Natural killer cell (primary cell): ENCODE measurements at regions not wholly inside any gene's neighbourhood (a gene's known extent, or its start where the extent isn't known, plus 50 kb on each side); places are given as distances from the start of the nearest gene placed in this dataset.

Source experiments
- ATAC-seq, 3 donors: fragments of 150-1000 bp in 2 of 3; fragments of 200-7000 bp in 1 of 3; cut with Tn5 transposase; 1 replicate in 1 of 3; 2 replicates in 2 of 3; pipeline ENCODE4 v1.10.0; 2021; ENCODE audit warnings: mild to moderate bottlenecking in 2 of 3, moderate library complexity in 2 of 3
- DNase-seq, 2 donors: peaks; one replicate each; pipeline versions ENCODE4 v3.0.0 to v3.0.0-alpha.2; 2013 to 2021; ENCODE audit warnings: mixed read lengths in 1 of 2
- H3K27ac ChIP-seq: one replicate; pipeline ENCODE4 v1.5.1; 2013; ENCODE audit warnings: mild to moderate bottlenecking, low read length
- H3K27me3 ChIP-seq: one replicate; pipeline ENCODE4 v1.6.1; 2013; ENCODE audit warnings: low read length; ENCODE audit not compliant: control insufficient read depth, insufficient read depth
- H3K36me3 ChIP-seq: one replicate; pipeline ENCODE4 v1.6.1; 2013; ENCODE audit warnings: low read length; ENCODE audit not compliant: control insufficient read depth, insufficient read depth
- H3K4me1 ChIP-seq: one replicate; pipeline ENCODE4 v1.6.1; 2013; ENCODE audit warnings: low read length; ENCODE audit not compliant: control insufficient read depth, insufficient read depth
- H3K4me3 ChIP-seq: one replicate; pipeline ENCODE4 v1.5.1; 2013; ENCODE audit warnings: low read length
- H3K9me3 ChIP-seq: one replicate; pipeline ENCODE4 v1.6.1; 2013; ENCODE audit warnings: low read length; ENCODE audit not compliant: control insufficient read depth, insufficient read depth
- H3K27ac Mint-ChIP-seq, 2 donors: one replicate each; pipeline ENCODE4 v1.8.0; 2022; ENCODE audit warnings: mild to moderate bottlenecking in 2 of 2, mixed read lengths in 2 of 2, moderate library complexity in 1 of 2
- H3K27me3 Mint-ChIP-seq, 2 donors: one replicate each; pipeline ENCODE4 v1.8.0; 2022; ENCODE audit warnings: low read depth in 2 of 2, mixed read lengths in 2 of 2
- H3K36me3 Mint-ChIP-seq: one replicate; pipeline ENCODE4 v1.8.0; 2022; ENCODE audit warnings: mixed read lengths
- H3K4me1 Mint-ChIP-seq, 2 donors: one replicate each; pipeline ENCODE4 v1.8.0; 2022; ENCODE audit warnings: mixed read lengths in 2 of 2
- H3K4me3 Mint-ChIP-seq: one replicate; pipeline ENCODE4 v1.8.0; 2022; ENCODE audit warnings: mild to moderate bottlenecking, moderate library complexity, mixed read lengths
- H3K9me3 Mint-ChIP-seq, 2 donors: one replicate each; pipeline ENCODE4 v1.8.0; 2022; ENCODE audit warnings: mixed read lengths in 2 of 2
- WGBS: methylation state at CpG from one replicate; pipeline ENCODE4 v1.1.7; 2013; ENCODE audit warnings: missing lambda C conversion rate; ENCODE audit not compliant: insufficient coverage; 5-methylcytosine and 5-hydroxymethylcytosine counted together
- intact Hi-C: fragments of 100-400 bp; cut with micrococcal nuclease; formaldehyde crosslinking; loops from one replicate; pipeline ENCODE4 v1.14.2; 2022
- TF ChIP-seq, protein P1 (sequence below): fragments of 200-600 bp; IDR thresholded peaks from one replicate; pipeline ENCODE4 v1.8.0; 2022; ENCODE audit warnings: antibody characterized with exemption

- H3K4me3 Mint-ChIP-seq, result no peak overlapping the region
- Histone ChIP-seq H3K27ac (no peak overlapping the region), H3K4me1 (no peaks in the 10 kb centered on the region), H3K4me3 (no peak overlapping the region), H3K36me3 (no peaks in the 10 kb centered on the region), H3K27me3 (no peaks in the 10 kb centered on the region), H3K9me3 (no peaks in the 10 kb centered on the region)
- H3K9me3 Mint-ChIP-seq, result peaks cover 14 to 21% of the 10 kb centered on the region in 2 donors
- H3K36me3 Mint-ChIP-seq, result no peaks in the 10 kb centered on the region
- no peaks in the 10 kb centered on the region for H3K27me3 Mint-ChIP-seq
- ATAC-seq (no peak), DNase-seq (no peak)
- intact Hi-C loops, result no loop called here
- TF ChIP-seq, protein P1, sequence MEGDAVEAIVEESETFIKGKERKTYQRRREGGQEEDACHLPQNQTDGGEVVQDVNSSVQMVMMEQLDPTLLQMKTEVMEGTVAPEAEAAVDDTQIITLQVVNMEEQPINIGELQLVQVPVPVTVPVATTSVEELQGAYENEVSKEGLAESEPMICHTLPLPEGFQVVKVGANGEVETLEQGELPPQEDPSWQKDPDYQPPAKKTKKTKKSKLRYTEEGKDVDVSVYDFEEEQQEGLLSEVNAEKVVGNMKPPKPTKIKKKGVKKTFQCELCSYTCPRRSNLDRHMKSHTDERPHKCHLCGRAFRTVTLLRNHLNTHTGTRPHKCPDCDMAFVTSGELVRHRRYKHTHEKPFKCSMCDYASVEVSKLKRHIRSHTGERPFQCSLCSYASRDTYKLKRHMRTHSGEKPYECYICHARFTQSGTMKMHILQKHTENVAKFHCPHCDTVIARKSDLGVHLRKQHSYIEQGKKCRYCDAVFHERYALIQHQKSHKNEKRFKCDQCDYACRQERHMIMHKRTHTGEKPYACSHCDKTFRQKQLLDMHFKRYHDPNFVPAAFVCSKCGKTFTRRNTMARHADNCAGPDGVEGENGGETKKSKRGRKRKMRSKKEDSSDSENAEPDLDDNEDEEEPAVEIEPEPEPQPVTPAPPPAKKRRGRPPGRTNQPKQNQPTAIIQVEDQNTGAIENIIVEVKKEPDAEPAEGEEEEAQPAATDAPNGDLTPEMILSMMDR, result no peak
- no peaks in the 10 kb centered on the region for H3K4me1 Mint-ChIP-seq
- 86% methylated on average over 2 of the region's 2 CpGs for WGBS
- H3K27ac Mint-ChIP-seq, result no peak overlapping the region
Measured at GRCh38 chr5:101440173-101440572, 537.1 kb upstream of the ST8SIA4 start.

DNA sequence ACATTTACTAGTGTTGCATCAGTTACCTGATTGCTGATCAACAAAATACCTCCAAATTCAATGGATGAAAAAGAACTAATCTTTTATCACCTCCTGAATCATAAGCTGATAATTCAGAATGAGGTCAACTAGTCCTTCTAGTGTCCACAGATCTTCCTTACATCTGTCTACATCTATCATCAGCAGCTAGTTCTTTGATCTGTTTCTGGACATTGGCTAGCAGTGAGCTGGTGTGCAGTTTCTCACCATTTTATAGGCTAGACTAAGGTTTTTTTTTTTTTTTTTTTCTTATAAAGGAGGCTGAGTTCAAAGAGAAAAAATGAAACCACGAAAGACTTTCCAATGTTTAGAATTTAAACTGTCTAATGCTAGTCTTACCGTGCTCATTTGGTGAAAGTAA lies 534.3 kb upstream of the ST8SIA4 start:
- DNase-seq (no peak), ATAC-seq (no peak)
- Mint-ChIP-seq H3K27me3 (no peaks in the 10 kb centered on the region), H3K9me3 (peaks cover 5 to 11% of the 10 kb centered on the region in 2 donors), H3K4me3 (no peak overlapping the region), H3K36me3 (no peaks in the 10 kb centered on the region), H3K4me1 (no peaks in the 10 kb centered on the region), H3K27ac (no peak overlapping the region)
- no peaks in the 10 kb centered on the region for H3K4me1 ChIP-seq
- H3K9me3 ChIP-seq, result no peaks in the 10 kb centered on the region
- no peak overlapping the region for H3K4me3 ChIP-seq
- TF ChIP-seq, protein P1, result no peak
- intact Hi-C loops, result no loop called here
- no peak overlapping the region for H3K27ac ChIP-seq
- H3K27me3 ChIP-seq, result no peaks in the 10 kb centered on the region
- 71% methylated on average over 2 of the region's 2 CpGs for WGBS
- H3K36me3 ChIP-seq, result no peaks in the 10 kb centered on the region

DNA sequence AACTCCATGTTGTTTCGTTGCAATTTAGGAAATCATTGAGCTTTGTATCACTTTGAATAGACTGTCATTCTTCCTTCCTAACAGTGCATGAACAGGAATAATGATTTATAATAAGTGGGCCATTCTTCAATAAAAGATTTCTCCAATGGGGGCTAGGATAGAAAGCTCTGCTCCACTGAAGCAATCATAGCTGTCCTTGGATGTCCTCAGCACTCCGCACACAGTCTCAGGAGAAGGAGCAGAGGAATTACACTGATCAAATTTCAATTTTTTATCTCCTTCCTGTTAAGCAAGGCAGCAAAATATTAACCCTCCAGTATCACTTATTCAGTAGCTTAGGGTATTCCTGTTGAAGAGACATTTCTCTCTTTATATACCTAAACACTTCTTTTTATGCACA lies 532.7 kb upstream of the ST8SIA4 start:
- H3K36me3 ChIP-seq, result no peaks in the 10 kb centered on the region
- H3K9me3 ChIP-seq, result no peaks in the 10 kb centered on the region
- no peak for ATAC-seq
- no peak overlapping the region for H3K27ac Mint-ChIP-seq
- TF ChIP-seq, protein P1, result no peak
- no peak overlapping the region for H3K4me3 Mint-ChIP-seq
- 75% methylated on average over 2 of the region's 2 CpGs for WGBS
- H3K4me1 ChIP-seq, result no peaks in the 10 kb centered on the region
- no peak overlapping the region for H3K4me3 ChIP-seq
- H3K27ac ChIP-seq, result no peak overlapping the region
- DNase-seq, result no peak
- no peaks in the 10 kb centered on the region for H3K4me1 Mint-ChIP-seq
- H3K27me3 Mint-ChIP-seq, result no peaks in the 10 kb centered on the region
- peaks cover 5 to 12% of the 10 kb centered on the region in 2 donors for H3K9me3 Mint-ChIP-seq
- intact Hi-C loops, result no loop called here
- no peaks in the 10 kb centered on the region for H3K36me3 Mint-ChIP-seq
- H3K27me3 ChIP-seq, result no peaks in the 10 kb centered on the region

- Histone ChIP-seq H3K9me3 (no peaks in the 10 kb centered on the region), H3K27me3 (no peaks in the 10 kb centered on the region), H3K36me3 (no peaks in the 10 kb centered on the region), H3K4me1 (no peaks in the 10 kb centered on the region), H3K4me3 (no peak overlapping the region), H3K27ac (no peak overlapping the region)
- 56% methylated on average over 1 of the region's 1 CpG for WGBS
- DNase-seq (no peak), ATAC-seq (no peak)
- H3K4me3 Mint-ChIP-seq, result no peak overlapping the region
- H3K27ac Mint-ChIP-seq, result no peak overlapping the region
- no peaks in the 10 kb centered on the region for H3K36me3 Mint-ChIP-seq
- H3K27me3 Mint-ChIP-seq, result no peaks in the 10 kb centered on the region
- no peaks in the 10 kb centered on the region for H3K4me1 Mint-ChIP-seq
- TF ChIP-seq, protein P1, result no peak
- peaks cover 4 to 6% of the 10 kb centered on the region in 2 donors for H3K9me3 Mint-ChIP-seq
- intact Hi-C loops, result no loop called here
Measured at GRCh38 chr5:101431201-101431600, 528.1 kb upstream of the ST8SIA4 start.
